ENCODE measurements at regions not wholly inside any gene's neighbourhood (a gene's known extent, or its start where the extent isn't known, plus 50 kb on each side); places are given as distances from the start of the nearest gene placed in this dataset.

GRCh38 chr13:33377411-33377810, 91.9 kb upstream of the STARD13 start:
- Histone ChIP-seq H3K27me3 (ENCODE audit: insufficient read depth, low read depth, low read length) (no peaks in the 10 kb centered on the region), H4K20me1 (ENCODE audit: insufficient read depth) (no peaks in the 10 kb centered on the region), H3K4me2 (ENCODE audit: low read length) (no peak overlapping the region), H3K4me3 (ENCODE audit: low read length) (no peak overlapping the region), H3K36me3 (ENCODE audit: insufficient read depth, low read length) (no peaks in the 10 kb centered on the region), H3K27ac (ENCODE audit: low read length) (no peak overlapping the region), H3K9me2 (ENCODE audit: insufficient read depth, low read length) (no peaks in the 10 kb centered on the region), H3K9me3 (ENCODE audit: low read length) (no peaks in the 10 kb centered on the region), H2AFZ (ENCODE audit: low read depth, low read length) (no peak overlapping the region), H3K9ac (ENCODE audit: low read length) (no peak overlapping the region), H3K79me2 (replicated peaks; ENCODE audit: insufficient read depth, low read length) (no peaks in the 10 kb centered on the region), H3F3A (ENCODE audit: insufficient read depth, low read length, poor library complexity, severe bottlenecking) (no peaks in the 10 kb centered on the region)
- TF ChIP-seq REST (IDR thresholded peaks at IDR 0.05; ENCODE audit: borderline replicate concordance) (no peak), RAD21 (conservative IDR thresholded peaks at IDR 0.05) (no peak)

GRCh38 chr13:33377825-33378224, 92.3 kb upstream of the STARD13 start:
- Histone ChIP-seq H4K20me1 (ENCODE audit: insufficient read depth) (no peaks in the 10 kb centered on the region), H3K4me3 (ENCODE audit: low read length) (no peak overlapping the region), H3K4me2 (ENCODE audit: low read length) (no peak overlapping the region), H2AFZ (ENCODE audit: low read depth, low read length) (no peak overlapping the region), H3K9me3 (ENCODE audit: low read length) (no peaks in the 10 kb centered on the region), H3K27me3 (ENCODE audit: insufficient read depth, low read depth, low read length) (no peaks in the 10 kb centered on the region), H3F3A (ENCODE audit: insufficient read depth, low read length, poor library complexity, severe bottlenecking) (no peaks in the 10 kb centered on the region), H3K9me2 (ENCODE audit: insufficient read depth, low read length) (no peaks in the 10 kb centered on the region), H3K27ac (ENCODE audit: low read length) (no peak overlapping the region), H3K79me2 (replicated peaks; ENCODE audit: insufficient read depth, low read length) (no peaks in the 10 kb centered on the region), H3K9ac (ENCODE audit: low read length) (no peak overlapping the region), H3K36me3 (ENCODE audit: insufficient read depth, low read length) (no peaks in the 10 kb centered on the region)
- TF ChIP-seq POLR2AphosphoS5 (IDR thresholded peaks at IDR 0.05) (no peak), EZH2 (IDR thresholded peaks at IDR 0.05; ENCODE audit: borderline replicate concordance, insufficient read depth, low read length, poor library complexity, severe bottlenecking) (no peak), TAF1 (IDR thresholded peaks at IDR 0.05; ENCODE audit: low read depth) (no peak), MXI1 (conservative IDR thresholded peaks at IDR 0.05; ENCODE audit: poor library complexity, severe bottlenecking) (no peak), SMC3 (conservative IDR thresholded peaks at IDR 0.05; ENCODE audit: poor library complexity) (no peak), RAD21 (conservative IDR thresholded peaks at IDR 0.05) (no peak), REST (IDR thresholded peaks at IDR 0.05; ENCODE audit: borderline replicate concordance) (no peak), CTCF (IDR thresholded peaks at IDR 0.05; ENCODE audit: poor library complexity, severe bottlenecking) (no peak)
